HG03196 (cell line): ENCODE measurements at regions not wholly inside any gene's neighbourhood (a gene's known extent, or its start where the extent isn't known, plus 50 kb on each side); places are given as distances from the start of the nearest gene placed in this dataset.
"Not testable (repeated sequence)": the region's sequence is repeated elsewhere in the genome, so short reads cannot be mapped to it uniquely, and the experiment has no call there.

Experiments
- ATAC-seq: cut with Tn5 transposase; IDR thresholded peaks from one replicate; pipeline ENCODE4 v1.9.1; 2021; ENCODE audit not compliant: unreplicated experiment

DNA sequence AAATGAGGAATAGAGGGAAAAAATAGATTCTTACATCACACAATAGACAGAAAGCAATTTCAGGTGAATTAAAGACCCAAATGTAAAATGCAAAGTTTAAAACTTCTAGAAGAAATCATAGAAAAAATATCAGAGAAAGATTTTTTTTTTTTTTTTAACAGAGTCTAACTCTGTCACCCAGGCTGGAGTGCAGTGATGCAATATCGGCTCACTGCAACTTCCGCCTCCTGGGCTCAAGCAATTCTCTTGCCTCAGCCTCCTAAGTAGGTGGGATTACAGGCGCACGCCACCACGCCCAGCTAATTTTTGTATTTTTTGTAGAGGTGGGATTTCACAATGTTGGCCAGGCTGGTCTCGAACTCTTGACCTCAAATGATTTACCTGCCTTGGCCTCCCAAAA is 141.8 kb downstream of the COPRS start:
- ATAC-seq: not testable (repeated sequence)

DNA sequence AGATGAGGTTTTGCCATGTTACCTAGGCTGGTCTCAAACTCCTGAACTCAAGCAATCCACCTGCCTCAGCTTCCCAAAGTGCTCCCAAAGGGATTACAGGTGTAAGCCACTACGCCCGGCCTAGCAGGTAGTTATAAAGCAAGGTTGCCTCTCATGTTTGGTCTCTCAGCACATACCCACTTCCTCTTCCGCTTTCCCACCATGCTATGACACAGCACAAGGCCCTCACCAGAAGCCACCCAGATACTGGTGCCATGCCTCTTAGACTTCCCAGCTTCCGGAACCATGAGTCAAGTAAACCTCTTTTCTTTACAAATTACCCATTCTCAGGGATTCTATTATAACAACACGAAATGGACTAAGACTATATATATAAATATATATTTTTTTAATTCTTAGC is 143.6 kb downstream of the COPRS start:
- ATAC-seq: no peak

DNA sequence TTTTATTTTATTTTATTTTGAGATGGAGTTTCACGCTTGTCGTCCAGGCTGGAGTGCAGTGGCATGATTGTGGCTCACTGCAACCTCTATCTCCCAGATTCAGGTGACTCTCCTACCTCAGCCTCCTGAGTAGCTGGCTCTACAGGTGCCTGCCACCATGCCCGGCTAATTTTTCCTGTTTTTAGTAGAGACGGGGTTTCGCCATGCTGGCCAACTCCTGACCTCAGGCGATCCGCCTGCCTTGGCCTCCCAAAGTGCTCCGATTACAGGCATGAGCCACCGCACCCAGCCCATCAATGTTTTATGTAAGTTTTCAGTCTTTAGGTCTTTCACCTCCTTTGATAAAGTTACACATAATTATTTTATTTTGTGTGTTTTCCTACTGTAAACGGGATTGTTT is 154.6 kb downstream of the COPRS start:
- no peak for ATAC-seq

DNA sequence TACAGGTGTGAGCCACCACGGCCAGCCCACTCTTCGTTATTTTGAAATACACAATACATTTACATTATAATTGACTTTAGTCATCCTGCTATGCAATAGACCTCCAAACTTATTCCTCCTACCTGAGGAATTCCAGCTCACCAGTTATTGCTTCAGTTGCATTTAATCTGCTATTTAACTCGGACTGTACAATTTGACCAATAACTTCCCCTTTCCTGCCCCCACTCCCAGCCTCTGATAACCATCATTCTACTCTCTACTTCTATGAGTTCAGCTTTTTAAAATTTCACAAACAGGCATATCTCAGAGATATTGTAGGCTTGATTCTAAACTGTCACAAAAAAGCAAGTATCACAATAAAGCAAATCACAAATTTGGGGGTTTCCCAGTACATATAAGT is 157.0 kb downstream of the COPRS start:
- no peak for ATAC-seq

DNA sequence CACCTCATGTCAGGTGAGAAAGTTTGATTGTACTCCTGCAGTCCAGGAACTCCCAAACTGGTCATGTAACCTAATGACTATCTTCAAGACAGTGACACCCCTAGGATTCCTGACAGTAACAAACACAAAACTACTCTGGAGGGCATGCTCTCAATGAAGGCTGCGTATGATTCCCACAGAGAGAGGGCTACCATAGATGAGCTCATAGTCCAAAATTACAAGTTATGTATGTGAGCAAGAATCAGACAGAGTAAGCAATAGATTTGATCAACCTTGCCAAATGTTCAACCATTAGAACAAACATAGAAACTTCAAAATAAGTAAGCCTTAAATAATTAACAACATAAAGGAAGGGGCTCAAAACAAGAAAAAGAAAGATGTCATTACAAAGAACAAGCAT is 158.1 kb downstream of the COPRS start:
- ATAC-seq: no peak

DNA sequence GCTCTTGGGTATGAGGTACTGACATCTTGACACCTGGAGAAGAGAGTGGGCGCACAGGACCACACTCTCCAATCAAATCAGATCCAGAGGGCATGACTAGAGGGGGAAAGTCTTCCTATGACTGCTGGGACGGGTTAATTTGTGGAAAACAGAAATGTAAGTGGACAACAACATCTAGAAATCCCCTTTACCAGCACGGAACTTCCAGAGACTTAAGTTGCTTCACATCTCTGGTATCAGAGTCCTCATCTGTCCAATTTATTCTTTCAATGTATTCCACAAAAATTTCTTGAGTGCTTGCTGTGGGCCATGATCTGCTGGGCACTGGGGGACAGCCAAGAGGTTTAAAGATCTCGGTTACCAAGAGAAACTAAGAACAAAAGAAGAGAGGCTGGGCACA is 159.2 kb downstream of the COPRS start:
- ATAC-seq: no peak

DNA sequence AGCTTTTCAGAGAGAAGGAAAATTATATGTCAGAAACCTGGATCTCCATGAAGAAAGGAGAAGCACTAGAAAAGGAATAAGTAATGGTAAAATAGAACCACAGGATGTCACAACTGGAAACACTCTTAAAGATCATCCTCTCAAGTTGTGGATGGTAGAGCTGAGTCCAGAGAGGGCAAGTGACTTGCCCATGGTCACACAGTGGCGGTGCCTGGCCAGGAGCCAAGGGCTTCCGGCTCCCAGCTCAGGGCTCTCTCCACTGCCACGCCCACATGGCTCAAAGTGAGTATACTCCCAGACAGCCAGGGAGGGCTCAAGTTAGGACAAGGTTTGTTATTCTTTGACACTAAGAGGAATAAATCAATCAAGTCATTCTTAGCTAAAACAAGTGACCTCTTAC is 159.8 kb downstream of the COPRS start:
- ATAC-seq: no peak

DNA sequence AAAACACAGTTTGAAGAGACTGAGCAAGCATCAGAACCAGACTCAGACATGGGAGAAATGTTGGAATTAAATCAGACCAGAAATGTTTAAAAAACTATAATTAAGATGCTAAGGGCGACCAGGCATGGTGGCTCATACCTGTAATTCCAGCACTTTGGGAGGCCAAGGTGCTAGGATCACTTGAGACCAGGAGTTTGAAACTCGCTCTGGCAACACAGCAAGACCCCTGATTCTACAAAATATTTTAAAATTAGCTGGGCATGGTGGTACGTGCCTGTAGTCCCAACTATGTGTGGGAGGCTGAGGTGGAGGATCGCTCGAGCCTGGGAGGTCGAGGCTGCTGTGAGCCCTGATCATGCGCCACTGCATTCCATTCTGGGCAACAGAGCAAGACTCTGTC is 160.3 kb downstream of the COPRS start:
- no peak for ATAC-seq

DNA sequence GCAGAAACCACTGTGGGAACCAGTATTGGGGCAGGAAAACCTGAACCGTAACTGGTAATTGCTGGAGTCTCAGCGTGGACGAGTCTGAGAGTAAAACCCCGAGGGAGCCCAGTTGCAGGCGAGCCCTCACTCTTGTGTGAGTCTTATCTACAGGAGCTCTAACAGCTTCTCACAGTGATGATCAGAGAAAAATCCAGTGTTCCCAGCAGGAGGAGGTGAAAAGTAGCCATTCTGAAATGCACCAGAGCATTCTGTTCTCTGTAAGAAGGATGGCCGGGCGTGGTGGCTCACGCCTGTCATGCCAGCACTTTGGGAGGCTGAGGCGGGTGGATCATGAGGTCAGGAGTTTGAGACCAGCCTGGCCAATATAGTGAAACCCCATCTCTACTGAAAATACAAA is 161.2 kb downstream of the COPRS start:
- no peak for ATAC-seq

DNA sequence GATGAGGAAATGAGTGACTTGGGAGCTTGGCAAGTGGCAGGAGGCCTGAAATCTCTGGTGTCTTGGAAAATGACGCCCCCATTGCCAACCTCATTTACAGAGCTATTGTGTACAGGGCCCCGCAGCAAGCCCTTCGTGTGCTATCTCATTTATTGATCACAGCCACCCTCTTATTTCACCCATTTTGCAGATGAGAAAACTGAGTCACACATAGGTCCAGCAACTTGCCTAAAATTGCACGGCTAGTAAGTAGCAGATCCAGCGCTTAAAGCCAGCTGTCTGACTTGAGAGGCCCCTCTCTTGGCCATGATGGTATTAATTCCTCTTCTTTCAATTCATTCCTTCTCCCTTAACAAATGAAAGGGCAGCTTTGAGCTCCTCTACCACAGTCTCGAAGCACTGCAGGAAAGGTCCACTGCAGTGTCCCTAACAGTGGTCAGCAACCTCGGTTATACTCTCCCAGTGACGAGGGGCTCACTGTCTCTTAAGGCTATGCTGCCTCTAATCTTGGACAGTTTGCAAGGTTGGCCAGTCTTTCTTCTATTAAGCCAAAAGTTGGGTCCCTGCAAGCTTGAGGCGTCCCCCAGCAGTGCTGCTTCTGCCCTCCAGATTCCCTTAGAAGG is 162.2 kb downstream of the COPRS start:
- ATAC-seq: no peak

DNA sequence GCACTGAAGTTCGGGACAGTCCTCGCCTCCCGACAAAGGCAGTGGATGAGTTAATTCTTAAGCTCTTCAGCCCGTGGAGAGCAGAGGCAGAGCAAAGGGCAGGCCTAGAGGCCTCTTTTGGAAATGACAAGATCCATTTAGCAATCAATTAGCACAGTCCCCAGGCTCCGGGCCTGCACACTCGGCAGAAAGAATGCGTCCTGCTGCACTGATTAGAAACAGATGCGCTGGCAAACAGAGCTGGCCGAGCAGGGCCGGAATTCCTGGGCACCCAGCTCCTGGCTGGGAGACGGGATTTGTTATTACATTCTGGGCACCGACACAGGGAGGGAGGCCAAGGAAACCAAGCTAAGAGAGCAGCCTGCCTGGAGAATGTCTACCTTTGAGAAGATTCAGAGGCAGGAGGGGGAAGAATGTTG is 162.9 kb downstream of the COPRS start:
- ATAC-seq: no peak

DNA sequence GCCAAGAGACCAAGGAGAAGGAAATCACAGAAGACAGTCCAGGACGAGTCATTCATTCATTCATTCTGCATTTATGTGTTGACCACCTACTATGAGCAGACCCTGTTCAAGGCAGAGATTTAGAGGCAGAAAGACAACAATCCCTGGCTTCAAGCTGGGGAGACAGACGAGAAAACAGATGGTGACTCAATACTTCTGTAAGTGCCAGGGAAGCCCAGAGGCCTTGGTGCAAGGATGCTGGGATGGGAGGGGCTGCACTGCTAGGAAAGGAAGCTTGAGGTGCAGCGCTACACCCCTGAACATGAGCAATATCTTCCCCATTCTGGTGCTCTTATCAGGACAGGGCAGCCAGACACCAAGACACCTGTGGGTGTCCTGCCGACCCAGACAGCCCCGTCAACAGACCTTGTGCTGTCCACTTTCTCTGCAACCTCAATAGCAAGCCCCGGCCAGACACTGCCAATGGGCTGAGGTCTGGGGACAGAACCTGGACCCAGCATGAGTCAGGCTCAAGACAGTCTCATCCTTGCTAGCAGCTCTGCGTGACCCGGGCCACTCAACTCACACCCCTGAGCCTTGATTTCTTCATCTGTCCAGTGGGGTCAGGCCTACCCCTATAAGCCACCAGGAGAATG is 163.5 kb downstream of the COPRS start:
- ATAC-seq: no peak

DNA sequence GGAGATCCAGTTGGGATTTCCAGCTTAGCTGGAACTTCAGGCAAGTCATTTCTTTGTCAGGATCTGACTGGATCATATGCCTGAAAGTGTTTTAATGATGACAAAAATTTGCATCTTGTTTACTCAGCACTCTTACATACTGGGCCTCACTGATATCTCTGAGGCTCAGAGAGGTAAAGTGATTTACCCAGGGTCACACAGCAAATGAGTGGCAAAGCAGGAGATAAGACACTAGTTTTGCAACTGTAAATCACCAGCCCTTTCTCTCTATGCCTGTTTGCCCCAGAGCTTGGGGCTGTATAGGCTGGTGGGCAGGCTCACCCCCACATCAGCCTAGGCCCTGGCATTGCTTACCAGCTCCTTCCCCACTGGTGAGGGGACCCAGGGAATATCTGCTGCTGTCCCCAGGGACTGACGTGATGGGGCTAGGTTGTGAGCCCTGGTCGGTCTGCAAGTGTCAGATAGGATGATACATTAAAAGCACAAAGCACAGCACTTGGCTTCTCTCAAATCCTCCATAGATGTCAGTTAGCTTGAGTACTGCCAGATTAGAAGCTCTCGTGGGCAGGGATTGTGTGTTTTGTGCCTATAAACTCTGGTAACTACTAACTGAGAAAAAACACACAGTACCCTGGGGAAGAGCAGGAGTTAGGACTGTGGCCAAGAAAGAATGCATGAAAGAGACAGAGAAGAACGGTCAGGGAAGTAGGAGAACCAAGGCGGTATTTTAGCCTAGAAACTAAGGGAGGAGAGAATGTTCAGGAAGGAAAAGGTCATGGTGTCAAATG is 165.4 kb downstream of the COPRS start:
- ATAC-seq: no peak

DNA sequence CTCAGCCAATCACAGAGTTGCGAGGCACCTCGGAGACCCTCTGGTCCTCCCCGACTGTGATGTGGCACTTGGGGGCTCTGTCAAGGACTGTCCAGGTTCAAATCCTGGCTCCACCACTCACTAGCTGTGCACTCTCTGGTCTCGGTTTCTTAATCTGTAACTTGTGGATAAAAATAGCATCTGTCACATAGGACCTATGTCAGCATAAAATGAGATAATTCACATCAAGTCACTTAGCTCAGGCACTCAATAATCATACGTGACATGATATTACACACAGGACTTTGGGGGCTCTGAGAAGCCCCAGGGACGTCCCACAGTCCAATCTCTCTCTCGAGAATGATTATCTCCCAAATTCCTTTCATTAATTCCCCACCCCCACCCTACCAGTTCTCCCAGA is 166.4 kb downstream of the COPRS start:
- ATAC-seq: no peak

DNA sequence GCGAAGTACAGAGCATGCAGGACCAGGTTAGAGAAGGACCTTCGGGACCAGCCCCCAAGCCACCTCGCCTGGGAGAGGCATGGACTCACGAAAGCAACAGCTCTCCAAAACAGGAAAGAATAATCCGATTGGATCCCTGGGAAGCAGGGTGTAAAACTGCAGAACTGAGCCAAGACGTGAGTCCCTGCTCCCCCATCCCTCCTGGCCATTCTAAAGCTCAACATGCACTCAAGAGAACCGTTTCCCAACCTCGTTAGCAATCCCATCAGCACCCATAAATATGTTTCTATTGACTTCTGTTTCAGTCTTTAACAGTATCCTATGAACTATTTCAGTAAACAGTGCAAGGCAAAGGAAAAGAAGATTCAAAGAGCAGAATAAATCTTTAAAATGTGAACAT is 167.0 kb downstream of the COPRS start:
- no peak for ATAC-seq

DNA sequence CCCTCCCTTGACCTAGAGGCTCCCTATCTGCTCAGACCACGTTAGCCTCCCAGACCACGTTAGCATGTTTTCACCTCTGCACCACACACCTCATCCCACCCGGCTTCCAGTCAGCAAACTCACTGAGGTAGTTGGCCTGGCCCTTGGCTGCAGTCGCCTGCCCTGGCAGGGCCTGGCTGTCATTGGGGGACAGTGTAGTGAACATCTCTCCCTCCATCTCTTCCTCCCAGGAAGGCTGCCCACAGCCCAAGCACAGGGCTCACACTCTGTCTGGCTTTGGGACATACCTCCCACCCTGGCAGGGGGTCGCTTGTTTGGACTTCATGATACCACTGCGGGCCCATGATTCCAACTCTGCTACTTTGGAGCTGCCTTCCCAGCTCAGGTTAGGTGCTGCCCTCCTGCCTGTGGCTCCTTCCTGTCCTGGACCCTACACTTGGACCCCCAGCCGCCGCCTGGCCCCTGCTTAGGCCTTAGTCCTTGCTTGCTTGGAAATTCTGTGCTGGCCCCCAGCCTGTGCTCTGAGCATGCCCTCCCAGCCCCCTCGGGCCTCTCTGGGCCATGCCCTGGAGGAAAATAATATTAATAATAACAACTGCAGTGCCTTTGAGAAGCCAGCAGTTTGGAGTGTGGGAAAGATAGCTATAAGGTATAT is 167.7 kb downstream of the COPRS start:
- ATAC-seq: no peak

DNA sequence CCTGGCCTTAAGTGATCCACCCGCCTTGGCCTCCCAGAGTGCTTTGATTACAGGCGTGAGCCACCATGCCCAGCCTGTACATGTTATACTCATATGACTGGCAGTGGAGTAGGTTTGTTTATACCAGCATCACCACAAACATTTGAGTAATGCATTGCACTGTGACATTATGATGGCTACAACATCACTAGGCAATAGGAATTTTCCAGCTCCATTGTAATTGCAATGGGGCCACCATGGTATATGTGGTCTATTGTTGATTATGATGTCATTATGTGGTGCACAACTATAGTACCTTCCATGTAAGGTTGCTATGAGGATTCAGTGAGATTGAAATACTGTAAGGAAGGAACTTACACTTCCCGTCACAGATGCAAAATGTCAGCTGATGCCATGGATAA is 168.9 kb downstream of the COPRS start:
- ATAC-seq: no peak

DNA sequence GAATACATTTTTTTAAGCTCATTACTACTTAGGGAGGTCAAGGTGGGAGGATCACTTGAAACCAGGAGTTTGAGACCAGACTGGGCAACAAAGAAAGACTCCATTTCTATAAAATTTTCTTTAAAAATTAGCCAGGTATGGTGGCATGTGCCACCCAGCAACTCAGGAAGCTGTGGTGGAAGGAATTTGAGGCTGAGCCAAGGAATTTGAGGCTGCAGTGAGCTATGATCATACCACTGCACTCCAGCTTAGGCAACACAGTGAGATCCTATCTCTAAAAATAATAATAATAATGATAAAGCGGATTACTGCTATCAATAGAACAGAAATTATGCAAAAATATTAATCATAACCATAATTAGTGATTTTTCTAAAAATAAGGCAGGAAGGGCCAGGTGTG is 170.3 kb downstream of the COPRS start:
- ATAC-seq: no peak

DNA sequence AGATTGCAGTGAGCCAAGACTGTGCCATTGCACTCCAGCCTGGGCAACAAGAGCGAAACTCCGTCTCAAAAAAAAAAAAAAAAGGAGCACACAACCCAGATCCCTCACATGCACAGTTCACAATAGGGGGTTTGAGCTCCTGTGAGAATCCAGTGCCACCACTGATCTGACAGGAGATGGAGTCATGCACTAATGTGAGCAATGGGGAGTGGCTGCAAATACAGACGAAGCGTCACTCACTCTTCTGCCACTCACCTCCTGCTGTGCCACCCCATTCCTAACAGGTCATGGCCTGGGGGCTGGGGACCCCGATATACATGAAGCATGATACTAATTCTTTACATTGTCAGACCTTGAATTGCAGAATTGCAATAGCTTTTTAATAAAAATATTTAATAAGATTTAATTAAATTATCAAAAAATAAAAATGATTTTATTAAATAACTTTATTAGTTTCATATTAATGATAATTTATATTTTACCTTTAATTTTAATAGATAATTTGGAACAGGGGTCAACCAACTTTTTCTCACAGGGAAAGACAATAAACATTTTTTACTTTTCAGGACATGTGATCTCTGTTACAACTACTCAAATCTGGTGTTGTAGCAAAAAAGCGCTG is 171.4 kb downstream of the COPRS start:
- no peak for ATAC-seq

DNA sequence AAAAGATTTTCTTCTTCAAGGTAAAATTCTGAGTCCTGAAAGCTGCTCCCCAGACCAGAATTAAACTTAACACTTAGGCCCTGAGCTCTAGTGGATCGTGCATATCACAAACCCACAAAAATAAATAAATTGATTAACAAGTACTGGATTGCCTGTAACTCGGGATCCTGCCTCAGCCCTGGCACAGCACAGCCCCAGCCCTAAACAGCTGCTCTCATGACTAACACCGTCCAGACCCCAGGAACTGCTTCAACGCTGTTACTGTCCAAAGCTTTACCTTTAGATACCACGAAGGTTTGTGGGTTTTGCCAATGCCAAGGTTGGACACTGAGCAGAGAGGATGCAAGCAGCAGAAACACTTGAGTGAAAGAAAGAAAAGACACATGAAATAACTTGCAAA is 172.5 kb downstream of the COPRS start:
- no peak for ATAC-seq

DNA sequence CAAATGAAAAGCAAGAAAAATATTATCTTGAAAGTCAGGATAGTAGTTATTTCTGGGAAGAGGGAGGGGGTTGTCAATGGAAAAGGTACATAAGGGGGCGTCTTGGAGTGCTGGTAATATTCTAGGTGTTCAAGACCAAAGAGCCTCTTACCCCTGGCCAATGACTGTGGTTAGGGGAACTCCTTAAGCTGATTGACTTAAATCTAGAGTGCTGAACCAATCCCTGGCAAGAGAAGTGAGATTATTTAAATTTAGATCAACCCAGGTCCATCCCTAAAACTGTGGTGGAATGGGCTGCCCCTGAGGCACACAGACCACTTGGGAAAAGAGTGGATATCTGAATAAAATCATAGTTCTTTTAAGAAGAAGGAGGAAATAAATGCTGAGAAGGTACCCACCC is 174.1 kb downstream of the COPRS start:
- ATAC-seq: no peak
